ENCODE measurements at regions not wholly inside any gene's neighbourhood (a gene's known extent, or its start where the extent isn't known, plus 50 kb on each side); places are given as distances from the start of the nearest gene placed in this dataset.

GRCh38 chr18:10060469-10060782 is 146.6 kb downstream of the VAPA start:
- ChIA-PET POLR2A (no interaction called here), CTCF (no interaction called here)
- Mint-ChIP-seq H3K27ac (no peak overlapping the region), H3K27me3 (peaks cover under 1 to 3% of the 10 kb centered on the region in 2 donors), H3K9me3 (no peaks in the 10 kb centered on the region), H3K4me1 (no peaks in the 10 kb centered on the region), H3K36me3 (no peaks in the 10 kb centered on the region), H3K4me3 (no peak overlapping the region)
- ATAC-seq (replicated peaks in 1 of 4) (no peak), DNase-seq (no peak)
- Histone ChIP-seq H3K4me3 (ENCODE audit: control insufficient read depth in 1 of 2, extremely low read depth in 1 of 2, low read length in 1 of 2) (no peak overlapping the region), H3K27ac (ENCODE audit: low read length) (no peak overlapping the region), H3K27me3 (replicated peaks in 1 of 2; ENCODE audit: control insufficient read depth in 2 of 2, extremely low read depth in 1 of 2, insufficient read depth in 2 of 2, low read length in 1 of 2) (peaks cover 0 to 13% of the 10 kb centered on the region in 2 experiments), H3K9me3 (no peaks in the 10 kb centered on the region), H3K4me1 (ENCODE audit: control insufficient read depth in 1 of 2, extremely low read depth in 1 of 2, insufficient read depth in 2 of 2, low read length in 2 of 2) (no peaks in the 10 kb centered on the region), H3K36me3 (ENCODE audit: control insufficient read depth in 2 of 2, extremely low read depth in 1 of 2, insufficient read depth in 1 of 2, low read length in 1 of 2) (no peaks in the 10 kb centered on the region)
- WGBS (ENCODE audit: insufficient coverage), result 94% methylated on average over 5 of the region's 6 CpGs

- Mint-ChIP-seq H3K4me3 (no peak overlapping the region), H3K9me3 (no peaks in the 10 kb centered on the region), H3K27ac (no peak overlapping the region), H3K27me3 (peaks cover 4 to 5% of the 10 kb centered on the region in 2 donors), H3K4me1 (no peaks in the 10 kb centered on the region), H3K36me3 (no peaks in the 10 kb centered on the region)
- no peak overlapping the region for H3K4me3 ChIP-seq (ENCODE audit: control insufficient read depth in 1 of 2, extremely low read depth in 1 of 2, low read length in 1 of 2)
- H3K27me3 ChIP-seq (replicated peaks in 1 of 2; ENCODE audit: control insufficient read depth in 2 of 2, extremely low read depth in 1 of 2, insufficient read depth in 2 of 2, low read length in 1 of 2), result peaks cover 0 to 13% of the 10 kb centered on the region in 2 experiments
- WGBS (ENCODE audit: insufficient coverage), result 91% methylated on average over 3 of the region's 3 CpGs
- H3K9me3 ChIP-seq, result no peaks in the 10 kb centered on the region
- no peaks in the 10 kb centered on the region for H3K36me3 ChIP-seq (ENCODE audit: control insufficient read depth in 2 of 2, extremely low read depth in 1 of 2, insufficient read depth in 1 of 2, low read length in 1 of 2)
- H3K4me1 ChIP-seq (ENCODE audit: control insufficient read depth in 1 of 2, extremely low read depth in 1 of 2, insufficient read depth in 2 of 2, low read length in 2 of 2), result no peaks in the 10 kb centered on the region
- no peak overlapping the region for H3K27ac ChIP-seq (ENCODE audit: low read length)
- CTCF ChIA-PET, result no interaction called here
- POLR2A ChIA-PET, result no interaction called here
- DNase-seq (no peak), ATAC-seq (replicated peaks in 1 of 4) (no peak)
Measured at GRCh38 chr18:10060841-10061240, 147.0 kb downstream of the VAPA start.

GRCh38 chr18:10061566-10062140 is 147.8 kb downstream of the VAPA start:
- WGBS (ENCODE audit: insufficient coverage), result no CpG with 5 or more reads among the region's 4 CpGs
- no peaks in the 10 kb centered on the region for H3K9me3 ChIP-seq
- no peaks in the 10 kb centered on the region for H3K4me1 Mint-ChIP-seq

GRCh38 chr18:10062302-10063300 is 148.8 kb downstream of the VAPA start:
- POLR2A ChIA-PET, result interaction anchor here in 1 of 2 donors (0.7 kb wide), 1 partner anchor 10 kb away, joined by 21 read pairs; no protein-coding TSS in a partner anchor
- Histone ChIP-seq H3K27ac (ENCODE audit: low read length) (no peak overlapping the region), H3K36me3 (ENCODE audit: control insufficient read depth in 2 of 2, extremely low read depth in 1 of 2, insufficient read depth in 1 of 2, low read length in 1 of 2) (no peaks in the 10 kb centered on the region), H3K4me3 (ENCODE audit: control insufficient read depth in 1 of 2, extremely low read depth in 1 of 2, low read length in 1 of 2) (no peak overlapping the region), H3K4me1 (ENCODE audit: control insufficient read depth in 1 of 2, extremely low read depth in 1 of 2, insufficient read depth in 2 of 2, low read length in 2 of 2) (no peaks in the 10 kb centered on the region), H3K9me3 (no peaks in the 10 kb centered on the region), H3K27me3 (replicated peaks in 1 of 2; ENCODE audit: control insufficient read depth in 2 of 2, extremely low read depth in 1 of 2, insufficient read depth in 2 of 2, low read length in 1 of 2) (peaks cover 0 to 21% of the 10 kb centered on the region in 2 experiments)
- no peaks in the 10 kb centered on the region for H3K36me3 Mint-ChIP-seq
- CTCF ChIA-PET, result no interaction called here
- DNase-seq (no peak), ATAC-seq (replicated peaks in 1 of 4) (no peak)
- no peak overlapping the region for H3K4me3 Mint-ChIP-seq
- H3K4me1 Mint-ChIP-seq, result no peaks in the 10 kb centered on the region
- peaks cover 5% of the 10 kb centered on the region in 2 donors for H3K27me3 Mint-ChIP-seq
- 86% methylated on average over 4 of the region's 8 CpGs for WGBS (ENCODE audit: insufficient coverage)
- H3K27ac Mint-ChIP-seq, result no peak overlapping the region
- H3K9me3 Mint-ChIP-seq, result no peaks in the 10 kb centered on the region

More at GRCh38 chr18:10061566-10062140, 147.8 kb downstream of the VAPA start:
- Mint-ChIP-seq H3K36me3 (no peaks in the 10 kb centered on the region), H3K27ac (no peak overlapping the region), H3K9me3 (no peaks in the 10 kb centered on the region), H3K27me3 (peaks cover 5% of the 10 kb centered on the region in 2 donors), H3K4me3 (no peak overlapping the region)
- Histone ChIP-seq H3K4me3 (ENCODE audit: control insufficient read depth in 1 of 2, extremely low read depth in 1 of 2, low read length in 1 of 2) (no peak overlapping the region), H3K27me3 (replicated peaks in 1 of 2; ENCODE audit: control insufficient read depth in 2 of 2, extremely low read depth in 1 of 2, insufficient read depth in 2 of 2, low read length in 1 of 2) (peaks cover 0 to 13% of the 10 kb centered on the region in 2 experiments), H3K27ac (ENCODE audit: low read length) (no peak overlapping the region), H3K36me3 (ENCODE audit: control insufficient read depth in 2 of 2, extremely low read depth in 1 of 2, insufficient read depth in 1 of 2, low read length in 1 of 2) (no peaks in the 10 kb centered on the region), H3K4me1 (ENCODE audit: control insufficient read depth in 1 of 2, extremely low read depth in 1 of 2, insufficient read depth in 2 of 2, low read length in 2 of 2) (no peaks in the 10 kb centered on the region)
- ChIA-PET CTCF (no interaction called here), POLR2A (no interaction called here)
- DNase-seq (no peak), ATAC-seq (replicated peaks in 1 of 4) (no peak)

- no peaks in the 10 kb centered on the region for H3K4me1 Mint-ChIP-seq
- H3K9me3 Mint-ChIP-seq, result no peaks in the 10 kb centered on the region
- Histone ChIP-seq H3K27me3 (replicated peaks in 1 of 2; ENCODE audit: control insufficient read depth in 2 of 2, extremely low read depth in 1 of 2, insufficient read depth in 2 of 2, low read length in 1 of 2) (peaks cover 0 to 22% of the 10 kb centered on the region in 2 experiments), H3K27ac (ENCODE audit: low read length) (no peak overlapping the region), H3K4me3 (ENCODE audit: control insufficient read depth in 1 of 2, extremely low read depth in 1 of 2, low read length in 1 of 2) (no peak overlapping the region), H3K9me3 (no peaks in the 10 kb centered on the region), H3K36me3 (ENCODE audit: control insufficient read depth in 2 of 2, extremely low read depth in 1 of 2, insufficient read depth in 1 of 2, low read length in 1 of 2) (no peaks in the 10 kb centered on the region), H3K4me1 (ENCODE audit: control insufficient read depth in 1 of 2, extremely low read depth in 1 of 2, insufficient read depth in 2 of 2, low read length in 2 of 2) (no peaks in the 10 kb centered on the region)
- CTCF ChIA-PET, result no interaction called here
- DNase-seq (no peak), ATAC-seq (replicated peaks in 1 of 4) (no peak)
- POLR2A ChIA-PET, result interaction anchor here in 1 of 2 donors (0.7 kb wide), 1 partner anchor 11 kb away, joined by 21 read pairs; no protein-coding TSS in a partner anchor
- no peak overlapping the region for H3K4me3 Mint-ChIP-seq
- H3K36me3 Mint-ChIP-seq, result no peaks in the 10 kb centered on the region
- no peak overlapping the region for H3K27ac Mint-ChIP-seq
- no CpG with 5 or more reads among the region's 8 CpGs for WGBS (ENCODE audit: insufficient coverage)
- peaks cover 5% of the 10 kb centered on the region in 2 donors for H3K27me3 Mint-ChIP-seq
Measured at GRCh38 chr18:10063489-10063888, 149.7 kb downstream of the VAPA start.

GRCh38 chr18:10064267-10064666 is 150.5 kb downstream of the VAPA start:
- no peak overlapping the region for H3K4me3 Mint-ChIP-seq
- Histone ChIP-seq H3K27ac (ENCODE audit: low read length) (no peak overlapping the region), H3K4me1 (ENCODE audit: control insufficient read depth in 1 of 2, extremely low read depth in 1 of 2, insufficient read depth in 2 of 2, low read length in 2 of 2) (no peaks in the 10 kb centered on the region), H3K4me3 (ENCODE audit: control insufficient read depth in 1 of 2, extremely low read depth in 1 of 2, low read length in 1 of 2) (no peak overlapping the region), H3K36me3 (ENCODE audit: control insufficient read depth in 2 of 2, extremely low read depth in 1 of 2, insufficient read depth in 1 of 2, low read length in 1 of 2) (no peaks in the 10 kb centered on the region), H3K27me3 (replicated peaks in 1 of 2; ENCODE audit: control insufficient read depth in 2 of 2, extremely low read depth in 1 of 2, insufficient read depth in 2 of 2, low read length in 1 of 2) (peaks cover 0 to 22% of the 10 kb centered on the region in 2 experiments), H3K9me3 (no peaks in the 10 kb centered on the region)
- ChIA-PET CTCF (no interaction called here), POLR2A (no interaction called here)
- no peak for ATAC-seq (replicated peaks in 1 of 4)
- H3K27ac Mint-ChIP-seq, result no peak overlapping the region
- no peak for DNase-seq
- H3K4me1 Mint-ChIP-seq, result no peaks in the 10 kb centered on the region
- 86% methylated on average over 3 of the region's 3 CpGs for WGBS (ENCODE audit: insufficient coverage)
- H3K9me3 Mint-ChIP-seq, result no peaks in the 10 kb centered on the region
- H3K27me3 Mint-ChIP-seq, result peaks cover 5 to 8% of the 10 kb centered on the region in 2 donors
- no peaks in the 10 kb centered on the region for H3K36me3 Mint-ChIP-seq

All from T-cell (primary cell).